SK-N-SH (cell line): ENCODE measurements at regions not wholly inside any gene's neighbourhood (a gene's known extent, or its start where the extent isn't known, plus 50 kb on each side); places are given as distances from the start of the nearest gene placed in this dataset.
A peak's percentile ranks its signal among the peaks of the same experiment; 100 is the strongest.

ENCODE experiments used
- GATA2 ChIP-seq: sonication (generic); formaldehyde crosslinking; IDR thresholded peaks from 2 replicates; pipeline ENCODE4 v1.5.0; 2020; ENCODE audit warnings: mild to moderate bottlenecking, missing genetic modification reagents
- MEF2A ChIP-seq: IDR thresholded peaks from 2 replicates; pipeline ENCODE4 v1.4.0; 2012; ENCODE audit warnings: low read depth, borderline replicate concordance
- MXI1 ChIP-seq: IDR thresholded peaks from 2 replicates; pipeline ENCODE4 v1.6.1; 2012; ENCODE audit warnings: mild to moderate bottlenecking, low read depth, low read length, improper control_type of control experiment
- POLR2AphosphoS5 ChIP-seq: IDR thresholded peaks from 2 replicates; pipeline ENCODE4 v1.6.1; 2012; ENCODE audit warnings: low read depth, low read length
- RCOR1 ChIP-seq: fragments of 150-350 bp; IDR thresholded peaks from 2 replicates; pipeline ENCODE4 v1.6.1; 2017; ENCODE audit warnings: antibody characterized with exemption, low read length
- USF2 ChIP-seq: fragments of 150-350 bp; IDR thresholded peaks from 2 replicates; pipeline ENCODE4 v1.6.1; 2017; ENCODE audit warnings: antibody characterized with exemption, low read length, low read depth, borderline replicate concordance
- YY1 ChIP-seq: IDR thresholded peaks from 2 replicates; pipeline ENCODE4 v1.4.0; 2012; ENCODE audit warnings: low read depth, mild to moderate bottlenecking
- TF ChIP-seq, protein P1 (sequence below): fragments of 200-600 bp; sonication (generic); IDR thresholded peaks from 2 replicates; pipeline ENCODE4 v1.6.1; 2017; ENCODE audit warnings: antibody characterized with exemption, mild to moderate bottlenecking, moderate library complexity

DNA sequence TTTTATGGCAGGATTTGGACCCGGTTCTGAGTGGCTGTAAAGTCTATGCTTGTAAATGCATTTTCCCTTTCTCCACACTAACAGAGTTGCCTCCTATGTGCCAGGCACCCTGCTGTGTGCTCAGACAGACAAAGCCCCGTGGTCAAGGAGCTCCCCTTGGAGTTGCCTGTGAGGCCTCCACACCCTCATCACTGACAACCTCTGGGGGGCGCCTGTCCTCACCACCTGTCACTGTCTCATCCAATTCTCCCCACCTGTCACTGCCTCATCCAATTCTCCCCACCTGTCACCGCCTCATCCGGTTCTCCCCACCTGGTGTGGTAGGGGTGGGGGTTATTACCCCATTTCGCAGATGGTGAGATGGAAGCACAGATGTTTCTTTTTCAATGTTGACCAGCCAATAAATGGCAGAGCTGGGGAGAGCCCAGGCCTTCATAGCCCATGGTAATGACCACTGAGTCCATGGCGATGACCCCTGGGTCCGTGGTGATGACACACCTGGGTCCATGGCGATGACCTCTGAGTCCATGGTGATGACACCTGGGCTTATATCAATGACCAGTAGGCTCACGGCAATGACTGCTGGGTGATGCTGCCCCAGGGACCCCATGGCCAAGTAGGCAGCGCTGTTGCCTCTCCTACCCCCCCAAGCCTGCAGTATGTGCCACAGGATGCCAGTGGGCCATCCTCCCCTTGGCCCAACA, 150.1 kb downstream of the IRF8 start:
- TF ChIP-seq USF2, result no peak
- TF ChIP-seq, protein P1, sequence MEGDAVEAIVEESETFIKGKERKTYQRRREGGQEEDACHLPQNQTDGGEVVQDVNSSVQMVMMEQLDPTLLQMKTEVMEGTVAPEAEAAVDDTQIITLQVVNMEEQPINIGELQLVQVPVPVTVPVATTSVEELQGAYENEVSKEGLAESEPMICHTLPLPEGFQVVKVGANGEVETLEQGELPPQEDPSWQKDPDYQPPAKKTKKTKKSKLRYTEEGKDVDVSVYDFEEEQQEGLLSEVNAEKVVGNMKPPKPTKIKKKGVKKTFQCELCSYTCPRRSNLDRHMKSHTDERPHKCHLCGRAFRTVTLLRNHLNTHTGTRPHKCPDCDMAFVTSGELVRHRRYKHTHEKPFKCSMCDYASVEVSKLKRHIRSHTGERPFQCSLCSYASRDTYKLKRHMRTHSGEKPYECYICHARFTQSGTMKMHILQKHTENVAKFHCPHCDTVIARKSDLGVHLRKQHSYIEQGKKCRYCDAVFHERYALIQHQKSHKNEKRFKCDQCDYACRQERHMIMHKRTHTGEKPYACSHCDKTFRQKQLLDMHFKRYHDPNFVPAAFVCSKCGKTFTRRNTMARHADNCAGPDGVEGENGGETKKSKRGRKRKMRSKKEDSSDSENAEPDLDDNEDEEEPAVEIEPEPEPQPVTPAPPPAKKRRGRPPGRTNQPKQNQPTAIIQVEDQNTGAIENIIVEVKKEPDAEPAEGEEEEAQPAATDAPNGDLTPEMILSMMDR, result peak; percentile 17; the same call in 1 of the 2 replicates
- TF ChIP-seq POLR2AphosphoS5, result no peak
- TF ChIP-seq MXI1, result no peak
- no peak for TF ChIP-seq GATA2 (CRISPR knock-in tag)
- no peak for TF ChIP-seq RCOR1
- no peak for TF ChIP-seq YY1
- no peak for TF ChIP-seq MEF2A
